ENCODE measurements at regions not wholly inside any gene's neighbourhood (a gene's known extent, or its start where the extent isn't known, plus 50 kb on each side); places are given as distances from the start of the nearest gene placed in this dataset.

- DNase-seq (ENCODE audit: low spot score) = no peak
Measured at GRCh38 chr12:68449196-68449595, 117.0 kb upstream of the MDM1 start.

GRCh38 chr12:68450947-68451260 is 118.7 kb upstream of the MDM1 start:
- no peak for DNase-seq (ENCODE audit: low spot score)

GRCh38 chr12:68451261-68452077 is 119.3 kb upstream of the MDM1 start:
- no peak for DNase-seq (ENCODE audit: low spot score)

GRCh38 chr12:68452078-68452715 is 120.0 kb upstream of the MDM1 start:
- no peak for DNase-seq (ENCODE audit: low spot score)

- no peak for DNase-seq (ENCODE audit: low spot score)
Measured at GRCh38 chr12:68453278-68453677, 121.1 kb upstream of the MDM1 start.

- no peak for DNase-seq (ENCODE audit: low spot score)
Measured at GRCh38 chr12:68453876-68454275, 121.7 kb upstream of the MDM1 start.

GRCh38 chr12:68454892-68455291 is 122.7 kb upstream of the MDM1 start:
- no peak for DNase-seq (ENCODE audit: low spot score)

GRCh38 chr12:68455691-68456345 is 123.7 kb upstream of the MDM1 start:
- DNase-seq (ENCODE audit: low spot score) = no peak

- no peak for DNase-seq (ENCODE audit: low spot score)
Measured at GRCh38 chr12:68458866-68459265, 126.7 kb upstream of the MDM1 start.

GRCh38 chr12:68460236-68460635 is 128.1 kb upstream of the MDM1 start:
- no peak for DNase-seq (ENCODE audit: low spot score)

- DNase-seq (ENCODE audit: low spot score) = no peak
Measured at GRCh38 chr12:68461645-68462044, 129.5 kb upstream of the MDM1 start.

GRCh38 chr12:68462803-68463202 is 130.6 kb upstream of the MDM1 start:
- DNase-seq (ENCODE audit: low spot score) = no peak

- no peak for DNase-seq (ENCODE audit: low spot score)
Measured at GRCh38 chr12:68465227-68465626, 133.1 kb upstream of the MDM1 start.

GRCh38 chr12:68467514-68467913 is 135.4 kb upstream of the MDM1 start:
- no peak for DNase-seq (ENCODE audit: low spot score)

GRCh38 chr12:68468036-68468435 is 135.9 kb upstream of the MDM1 start:
- no peak for DNase-seq (ENCODE audit: low spot score)

GRCh38 chr12:68469113-68469512 is 137.0 kb upstream of the MDM1 start:
- DNase-seq (ENCODE audit: low spot score) = no peak

GRCh38 chr12:68470664-68471328 is 138.6 kb upstream of the MDM1 start:
- no peak for DNase-seq (ENCODE audit: low spot score)

- DNase-seq (ENCODE audit: low spot score) = no peak
Measured at GRCh38 chr12:68474467-68475204, 136.1 kb upstream of the RAP1B start.

GRCh38 chr12:68476794-68477193 is 133.9 kb upstream of the RAP1B start:
- no peak for DNase-seq (ENCODE audit: low spot score)

GRCh38 chr12:68477261-68477772 is 133.4 kb upstream of the RAP1B start:
- DNase-seq (ENCODE audit: low spot score) = no peak

- DNase-seq (ENCODE audit: low spot score) = no peak
Measured at GRCh38 chr12:68477906-68478305, 132.8 kb upstream of the RAP1B start.
